Ovary (tissue), 3 donors: ENCODE measurements at regions not wholly inside any gene's neighbourhood (a gene's known extent, or its start where the extent isn't known, plus 50 kb on each side); places are given as distances from the start of the nearest gene placed in this dataset.

Experiments used
- POLR2A ChIP-seq: fragments of 450-650 bp; IDR thresholded peaks from one replicate; pipeline ENCODE4 v1.6.1; 2017; ENCODE audit warnings: antibody characterized with exemption, mild to moderate bottlenecking, moderate library complexity
- TF ChIP-seq, protein P1 (sequence below), 3 donors: fragments of 450-650 bp in 2 of 3; fragments of 200-600 bp in 1 of 3; IDR thresholded peaks; one replicate each; pipeline versions ENCODE4 v1.5.1 to v1.8.0; 2016 to 2022; ENCODE audit warnings: antibody characterized with exemption in 3 of 3, mild to moderate bottlenecking in 1 of 3
- donor health status: DM: no; HTN: no; CAD: no.

DNA sequence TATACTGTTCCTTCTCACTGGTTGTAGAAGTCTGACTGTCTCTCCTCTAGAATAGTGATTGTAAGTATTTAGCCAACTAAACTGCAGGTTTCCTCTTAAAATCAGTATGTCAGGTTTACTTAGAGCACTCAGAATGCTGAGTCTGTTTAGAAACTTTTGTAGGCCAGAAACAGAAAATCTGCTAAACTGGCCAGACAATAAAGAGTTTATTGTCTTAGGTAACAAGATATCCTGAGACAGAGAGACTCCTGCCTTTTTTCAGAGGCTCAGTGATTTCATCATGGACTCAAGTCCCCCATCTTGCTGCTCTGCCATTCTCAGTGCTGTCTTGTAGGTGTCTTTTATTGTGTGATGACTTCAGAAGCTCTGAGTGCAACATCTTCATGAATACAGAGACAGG is 279.0 kb downstream of the MFSD1 start:
- TF ChIP-seq POLR2A = no peak
- TF ChIP-seq, protein P1, sequence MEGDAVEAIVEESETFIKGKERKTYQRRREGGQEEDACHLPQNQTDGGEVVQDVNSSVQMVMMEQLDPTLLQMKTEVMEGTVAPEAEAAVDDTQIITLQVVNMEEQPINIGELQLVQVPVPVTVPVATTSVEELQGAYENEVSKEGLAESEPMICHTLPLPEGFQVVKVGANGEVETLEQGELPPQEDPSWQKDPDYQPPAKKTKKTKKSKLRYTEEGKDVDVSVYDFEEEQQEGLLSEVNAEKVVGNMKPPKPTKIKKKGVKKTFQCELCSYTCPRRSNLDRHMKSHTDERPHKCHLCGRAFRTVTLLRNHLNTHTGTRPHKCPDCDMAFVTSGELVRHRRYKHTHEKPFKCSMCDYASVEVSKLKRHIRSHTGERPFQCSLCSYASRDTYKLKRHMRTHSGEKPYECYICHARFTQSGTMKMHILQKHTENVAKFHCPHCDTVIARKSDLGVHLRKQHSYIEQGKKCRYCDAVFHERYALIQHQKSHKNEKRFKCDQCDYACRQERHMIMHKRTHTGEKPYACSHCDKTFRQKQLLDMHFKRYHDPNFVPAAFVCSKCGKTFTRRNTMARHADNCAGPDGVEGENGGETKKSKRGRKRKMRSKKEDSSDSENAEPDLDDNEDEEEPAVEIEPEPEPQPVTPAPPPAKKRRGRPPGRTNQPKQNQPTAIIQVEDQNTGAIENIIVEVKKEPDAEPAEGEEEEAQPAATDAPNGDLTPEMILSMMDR (IDR thresholded peaks at IDR 0.05) = no peak
